ENCODE measurements at regions not wholly inside any gene's neighbourhood (a gene's known extent, or its start where the extent isn't known, plus 50 kb on each side); places are given as distances from the start of the nearest gene placed in this dataset.

GRCh38 chr4:27894951-27895350, 1034.3 kb downstream of the STIM2 start:
- no peaks in the 10 kb centered on the region for H3K27me3 ChIP-seq
- H3K36me3 ChIP-seq: no peaks in the 10 kb centered on the region
- WGBS, 5 donors: 77 to 84% (median 80%) methylated on average over 2 of the region's 2 CpGs
- H3K4me3 ChIP-seq: no peak overlapping the region
- no peak overlapping the region for H3K27ac ChIP-seq
- intact Hi-C loops (cut with DNase I; ENCODE audit: low total_unique reads): no loop called here
- H3K4me1 ChIP-seq: no peaks in the 10 kb centered on the region
- peaks cover 0 to 5% (median 0%) of the 10 kb centered on the region in 4 donors for H3K9me3 ChIP-seq
- no peak for TF ChIP-seq POLR2AphosphoS5 (IDR thresholded peaks at IDR 0.05)
- no peak for TF ChIP-seq CTCF (IDR thresholded peaks at IDR 0.05)
- no peak for TF ChIP-seq POLR2A (IDR thresholded peaks at IDR 0.05)
- TF ChIP-seq EP300 (IDR thresholded peaks at IDR 0.05): no peak
- no peak for DNase-seq

GRCh38 chr4:27908356-27908755, 1047.7 kb downstream of the STIM2 start:
- WGBS, 5 donors: 53 to 83% (median 74%) methylated on average over 3 of the region's 3 CpGs
- H3K4me1 ChIP-seq: no peaks in the 10 kb centered on the region
- intact Hi-C loops (cut with DNase I; ENCODE audit: low total_unique reads): no loop called here
- no peak overlapping the region for H3K4me3 ChIP-seq
- no peak for DNase-seq
- H3K27ac ChIP-seq: no peak overlapping the region
- TF ChIP-seq POLR2AphosphoS5 (IDR thresholded peaks at IDR 0.05) (no peak), CTCF (IDR thresholded peaks at IDR 0.05) (no peak), EP300 (IDR thresholded peaks at IDR 0.05) (no peak), POLR2A (IDR thresholded peaks at IDR 0.05) (no peak)
- H3K36me3 ChIP-seq: no peaks in the 10 kb centered on the region
- no peaks in the 10 kb centered on the region for H3K27me3 ChIP-seq
- H3K9me3 ChIP-seq: no peaks in the 10 kb centered on the region

- Histone ChIP-seq H3K27ac (no peak overlapping the region), H3K9me3 (no peaks in the 10 kb centered on the region), H3K27me3 (no peaks in the 10 kb centered on the region), H3K4me3 (no peak overlapping the region), H3K4me1 (no peaks in the 10 kb centered on the region), H3K36me3 (no peaks in the 10 kb centered on the region)
- TF ChIP-seq POLR2AphosphoS5 (IDR thresholded peaks at IDR 0.05) (no peak), EP300 (IDR thresholded peaks at IDR 0.05) (no peak), CTCF (IDR thresholded peaks at IDR 0.05) (no peak), POLR2A (IDR thresholded peaks at IDR 0.05) (no peak)
- intact Hi-C loops (cut with DNase I; ENCODE audit: low total_unique reads): no loop called here
- WGBS, 5 donors: 14 to 68% (median 37%) methylated on average over 2 of the region's 2 CpGs
- no peak for DNase-seq
These were observed 1049.6 kb downstream of the STIM2 start for GRCh38 chr4:27910227-27910626.

GRCh38 chr4:27911047-27911446, 1050.4 kb downstream of the STIM2 start:
- no peak overlapping the region for H3K27ac ChIP-seq
- TF ChIP-seq EP300 (IDR thresholded peaks at IDR 0.05) (no peak), POLR2A (IDR thresholded peaks at IDR 0.05) (no peak), POLR2AphosphoS5 (IDR thresholded peaks at IDR 0.05) (no peak), CTCF (IDR thresholded peaks at IDR 0.05) (no peak)
- H3K27me3 ChIP-seq: no peaks in the 10 kb centered on the region
- DNase-seq: no peak
- no peak overlapping the region for H3K4me3 ChIP-seq
- no peaks in the 10 kb centered on the region for H3K4me1 ChIP-seq
- 46 to 84% (median 64%) methylated on average over 2 of the region's 2 CpGs for WGBS, 5 donors
- no peaks in the 10 kb centered on the region for H3K9me3 ChIP-seq
- H3K36me3 ChIP-seq: no peaks in the 10 kb centered on the region
- intact Hi-C loops (cut with DNase I; ENCODE audit: low total_unique reads): no loop called here
